PC-9 (cell line): ENCODE measurements at regions not wholly inside any gene's neighbourhood (a gene's known extent, or its start where the extent isn't known, plus 50 kb on each side); places are given as distances from the start of the nearest gene placed in this dataset.
"Not testable (repeated sequence)": the region's sequence is repeated elsewhere in the genome, so short reads cannot be mapped to it uniquely, and the experiment has no call there.

Experiments
- BruUV-seq: library from RNA; stranded (reverse); fragments of 400-500 nt; replicated peaks from 2 replicates; lab custom pipeline; 2021; lab: Mats Ljungman, UMichigan
- CTCF ChIA-PET: fragments of 300-600 bp; sonication (Branson Sonifier 250); formaldehyde crosslinking; loops from one replicate; lab custom pipeline; 2022; ENCODE audit warnings: antibody characterized with exemption; lab: Charles Lee
- POLR2A ChIA-PET: fragments of 300-600 bp; sonication (Branson Sonifier 250); formaldehyde crosslinking; loops from one replicate; lab custom pipeline; 2022; ENCODE audit warnings: antibody characterized with exemption; ENCODE audit not compliant: unreplicated experiment; lab: Charles Lee
- DNase-seq, 2 experiments: peaks; one replicate each; pipeline versions ENCODE4 v3.0.0 to v3.0.0-alpha.2; 2015 to 2022; ENCODE audit warnings: mixed read lengths in 1 of 2
- H2AFZ ChIP-seq: fragments of 200-600 bp; sonication (generic); 2 replicates; pipeline ENCODE4 v1.8.1; 2017; ENCODE audit warnings: antibody characterized with exemption
- H3F3A ChIP-seq: fragments of 200-600 bp; sonication (generic); 2 replicates; pipeline ENCODE4 v1.8.1; 2017; ENCODE audit warnings: antibody characterized with exemption, mild to moderate bottlenecking, low read depth; ENCODE audit not compliant: insufficient read depth
- H3K27ac ChIP-seq: fragments of 200-600 bp; sonication (generic); 2 replicates; pipeline ENCODE4 v1.6.1; 2016; ENCODE audit warnings: mixed run types
- H3K27me3 ChIP-seq: fragments of 200-600 bp; sonication (generic); 2 replicates; pipeline ENCODE4 v1.6.1; 2016; ENCODE audit warnings: low read depth, mixed run types; ENCODE audit not compliant: insufficient read depth
- H3K36me3 ChIP-seq: fragments of 200-600 bp; sonication (generic); 2 replicates; pipeline ENCODE4 v1.6.1; 2016; ENCODE audit warnings: low read depth, mixed run types
- H3K4me1 ChIP-seq: fragments of 200-600 bp; sonication (generic); replicated peaks from 2 replicates; pipeline ENCODE4 v1.6.1; 2016; ENCODE audit warnings: mixed run types; ENCODE audit not compliant: insufficient read depth
- H3K4me2 ChIP-seq: fragments of 200-600 bp; sonication (generic); 2 replicates; pipeline ENCODE4 v1.6.1; 2017; ENCODE audit warnings: mixed run types
- H3K4me3 ChIP-seq: fragments of 200-600 bp; sonication (generic); 2 replicates; pipeline ENCODE4 v1.6.1; 2016; ENCODE audit warnings: mixed run types
- H3K79me2 ChIP-seq: fragments of 200-600 bp; sonication (generic); 2 replicates; pipeline ENCODE4 v1.6.1; 2017; ENCODE audit warnings: low read depth, mixed run types
- H3K9me2 ChIP-seq: fragments of 200-600 bp; sonication (generic); 2 replicates; pipeline ENCODE4 v1.8.1; 2017; ENCODE audit warnings: mild to moderate bottlenecking; ENCODE audit not compliant: insufficient read depth
- H3K9me3 ChIP-seq: fragments of 200-600 bp; sonication (generic); 2 replicates; pipeline ENCODE4 v1.8.1; 2016; ENCODE audit warnings: low read depth; ENCODE audit not compliant: insufficient read depth
- H4K20me1 ChIP-seq: fragments of 200-600 bp; sonication (generic); 2 replicates; pipeline ENCODE4 v1.8.1; 2017; ENCODE audit not compliant: insufficient read depth
- CTCF ChIP-seq: fragments of 200-600 bp; sonication (generic); conservative IDR thresholded peaks from 2 replicates; pipeline ENCODE4 v1.6.1; 2017; ENCODE audit warnings: mixed run types, antibody characterized with exemption, mild to moderate bottlenecking, moderate library complexity
- EZH2 ChIP-seq: fragments of 200-600 bp; sonication (generic); IDR thresholded peaks from 2 replicates; pipeline ENCODE4 v1.8.0; 2017; ENCODE audit warnings: antibody characterized with exemption, low read depth
- intact Hi-C: fragments of 100-400 bp; cut with micrococcal nuclease; formaldehyde crosslinking; loops from one replicate; pipeline ENCODE4 v1.10.0; 2022; ENCODE audit not compliant: unreplicated experiment

GRCh38 chr7:149334930-149335329 lies 72.9 kb downstream of the ZNF783 start:
- intact Hi-C loops: no loop called here
- Histone ChIP-seq H3K9me2 (peaks cover 5% of the 10 kb centered on the region; the same call in 1 of the 2 replicates), H2AFZ (no peak overlapping the region), H3K4me3 (no peak overlapping the region), H3K4me2 (peak overlapping the region; percentile 11; the same call in 1 of the 2 replicates), H4K20me1 (no peaks in the 10 kb centered on the region), H3F3A (peaks cover 8% of the 10 kb centered on the region; the same call in 1 of the 2 replicates), H3K9me3 (no peaks in the 10 kb centered on the region; the same call in 1 of the 2 replicates), H3K27me3 (no peaks in the 10 kb centered on the region), H3K27ac (no peak overlapping the region), H3K79me2 (no peaks in the 10 kb centered on the region), H3K4me1 (peaks cover 9% of the 10 kb centered on the region), H3K36me3 (no peaks in the 10 kb centered on the region)
- ChIA-PET POLR2A (interaction anchor here (0.5 to 0.7 kb wide), 2 partner anchors 15 to 52 kb away, joined by 3 read pairs; no protein-coding TSS in a partner anchor), CTCF (interaction anchor here (1.2 kb wide), 1 partner anchor 11 kb away, joined by 3 read pairs; no protein-coding TSS in a partner anchor)
- no TSS peak for BruUV-seq
- no peak for TF ChIP-seq EZH2
- TF ChIP-seq CTCF: no peak
- DNase-seq: peak in 1 of 2 experiments; percentile 16

- intact Hi-C loops: no loop called here
- H3K4me2 ChIP-seq: no peak overlapping the region
- H3K79me2 ChIP-seq: no peaks in the 10 kb centered on the region
- POLR2A ChIA-PET: no interaction called here
- no peak for DNase-seq
- no peaks in the 10 kb centered on the region for H3K9me2 ChIP-seq
- no peaks in the 10 kb centered on the region for H3K36me3 ChIP-seq
- no TSS peak for BruUV-seq
- no peak overlapping the region for H2AFZ ChIP-seq
- peaks cover 4% of the 10 kb centered on the region for H3K4me1 ChIP-seq
- peaks cover 27% of the 10 kb centered on the region for H3K9me3 ChIP-seq
- CTCF ChIA-PET: no interaction called here
- H4K20me1 ChIP-seq: no peaks in the 10 kb centered on the region
- H3K4me3 ChIP-seq: no peak overlapping the region
- H3K27me3 ChIP-seq: no peaks in the 10 kb centered on the region
- TF ChIP-seq CTCF: no peak
- TF ChIP-seq EZH2: no peak
- peaks cover under 1% of the 10 kb centered on the region; the same call in 1 of the 2 replicates for H3F3A ChIP-seq
- no peak overlapping the region for H3K27ac ChIP-seq
Measured at GRCh38 chr7:149348758-149349369, 86.9 kb downstream of the ZNF783 start.

DNA sequence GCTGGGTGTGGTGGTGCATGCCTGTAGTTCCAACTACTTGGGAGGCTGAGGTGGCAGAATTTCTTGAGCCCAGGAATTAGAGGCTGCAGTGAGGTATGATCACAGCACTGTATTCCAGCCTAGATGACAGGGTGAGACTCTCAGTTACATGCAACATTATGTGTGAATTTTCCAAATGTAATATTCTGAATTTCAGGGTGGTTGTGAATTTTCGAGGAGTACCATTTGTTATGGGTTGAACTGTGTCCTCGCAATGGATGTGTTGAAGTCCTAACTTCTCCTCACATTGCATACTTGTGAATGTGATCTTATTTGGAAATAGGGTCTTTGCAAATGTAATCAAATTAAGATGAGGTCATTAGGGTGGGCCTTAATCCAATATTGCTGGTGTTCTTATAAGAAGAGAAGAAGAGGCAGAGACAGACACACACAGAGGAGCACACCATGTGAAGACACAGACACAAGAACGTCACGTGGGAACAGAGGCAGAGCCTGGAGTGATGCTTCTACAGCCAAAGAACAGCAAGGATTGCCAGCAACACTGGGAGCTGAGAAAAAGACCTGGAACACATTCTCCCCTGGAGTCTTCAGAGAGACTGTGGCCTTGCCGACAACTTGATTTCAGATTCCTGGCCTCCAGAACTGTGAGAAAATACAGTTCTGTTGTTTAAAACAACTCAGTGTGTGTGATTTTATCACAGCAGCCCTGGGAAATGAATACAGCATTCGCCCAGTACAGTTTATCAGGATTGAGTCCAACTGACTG lies 91.9 kb downstream of the ZNF783 start:
- CTCF ChIA-PET: no interaction called here
- H2AFZ ChIP-seq: 0 out of 2 replicates have a peak overlapping the region, but pooled peaks have one; percentile 4

DNA sequence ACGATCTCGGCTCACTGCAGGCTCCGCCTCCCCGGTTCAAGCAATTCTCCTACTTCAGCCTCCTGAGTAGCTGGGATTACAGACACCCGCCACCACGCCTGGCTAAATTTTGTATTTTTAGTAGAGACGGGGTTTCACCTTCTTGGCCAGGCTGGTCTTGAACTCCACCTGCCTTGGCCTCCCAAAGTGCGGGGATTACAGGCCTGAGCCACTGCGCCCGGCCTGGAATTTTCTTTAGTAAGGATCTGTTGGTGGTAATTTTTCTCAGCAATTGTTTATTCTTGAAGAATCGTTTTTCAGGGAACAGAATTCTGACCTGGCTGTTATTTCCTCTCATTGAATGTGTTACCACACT lies 93.0 kb downstream of the ZNF783 start:
- Histone ChIP-seq H3K4me1 (peaks cover 23% of the 10 kb centered on the region), H3F3A (peaks cover 27% of the 10 kb centered on the region), H3K4me2 (peak overlapping the region; percentile 70), H3K27ac (peak overlapping the region; percentile 58), H2AFZ (0 out of 2 replicates have a peak overlapping the region, but pooled peaks have one; percentile 4), H3K4me3 (peak overlapping the region; percentile 23; the same call in 1 of the 2 replicates)
- not testable (repeated sequence) for H3K9me2 ChIP-seq, H3K9me3 ChIP-seq, H3K79me2 ChIP-seq, BruUV-seq, H4K20me1 ChIP-seq, H3K27me3 ChIP-seq, H3K36me3 ChIP-seq
- ChIA-PET POLR2A (interaction anchor here (0.6 to 1.0 kb wide), 3 partner anchors 45 to 227 kb away, joined by 4 to 20 read pairs (median 12); no protein-coding TSS in a partner anchor), CTCF (interaction anchor here (2.3 kb wide), 1 partner anchor 45 kb away, joined by 15 read pairs; no protein-coding TSS in a partner anchor)
- intact Hi-C loops: loop anchor here (1.0 to 5.0 kb wide), 7 partner anchors 14 to 208 kb away; partner anchors contain the start of genes ZNF398, ZNF746 and ZNF783
- peak in 1 of 2 experiments; percentile 58 for DNase-seq

More for the DNA sequence above, 91.9 kb downstream of the ZNF783 start:
- no peak for TF ChIP-seq CTCF
- TF ChIP-seq EZH2: no peak
- H3K9me3 ChIP-seq: peaks cover 13% of the 10 kb centered on the region; the same call in 1 of the 2 replicates
- H3K9me2 ChIP-seq: no peaks in the 10 kb centered on the region
- DNase-seq: no peak
- peak overlapping the region; percentile 70 for H3K4me2 ChIP-seq
- peaks cover 23% of the 10 kb centered on the region for H3K4me1 ChIP-seq
- peaks cover 27% of the 10 kb centered on the region for H3F3A ChIP-seq
- H3K36me3 ChIP-seq: no peaks in the 10 kb centered on the region
- peak overlapping the region; percentile 58 for H3K27ac ChIP-seq
- no peaks in the 10 kb centered on the region for H3K79me2 ChIP-seq
- intact Hi-C loops: loop anchor here (5.0 kb wide), 1 partner anchor 52 kb away; no protein-coding TSS in a partner anchor
- H4K20me1 ChIP-seq: no peaks in the 10 kb centered on the region
- no peak overlapping the region for H3K4me3 ChIP-seq
- POLR2A ChIA-PET: no interaction called here
- no TSS peak for BruUV-seq
- H3K27me3 ChIP-seq: no peaks in the 10 kb centered on the region
